Stimulated activated CD8-positive, alpha-beta memory T cell treated with anti-CD3 and anti-CD28 coated beads, Interleukin-7, amount 100 ng/mL, for 48 hours (primary cell): ENCODE measurements at regions not wholly inside any gene's neighbourhood (a gene's known extent, or its start where the extent isn't known, plus 50 kb on each side); places are given as distances from the start of the nearest gene placed in this dataset.
"Not testable (repeated sequence)": the region's sequence is repeated elsewhere in the genome, so short reads cannot be mapped to it uniquely, and the experiment has no call there.

ENCODE experiments used
- DNase-seq, 2 donors: peaks; one replicate each; pipeline ENCODE4 v3.0.0-alpha.2; 2020; ENCODE audit warnings: low read depth in 1 of 2; ENCODE audit errors: extremely low read depth in 1 of 2

GRCh38 chr1:116850436-116850835, 59.3 kb upstream of the PTGFRN start:
- DNase-seq: no peak

DNA sequence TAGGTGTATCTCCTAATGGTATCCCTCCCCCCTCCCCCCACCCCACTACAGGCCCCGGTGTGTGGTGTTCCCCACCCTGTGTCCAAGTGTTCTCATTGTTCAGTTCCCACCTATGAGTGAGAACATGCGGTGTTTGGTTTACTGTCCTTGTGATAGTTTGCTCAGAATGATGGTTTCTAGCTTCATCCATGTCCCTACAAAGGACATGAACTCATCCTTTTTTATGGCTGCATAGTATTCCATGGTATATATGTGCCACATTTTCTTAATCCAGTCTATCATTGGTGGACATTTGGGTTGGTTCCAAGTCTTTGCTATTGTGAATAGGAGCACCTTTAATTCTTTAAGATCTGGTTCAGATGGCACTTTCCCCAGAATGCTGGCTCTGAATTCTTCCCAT, 58.5 kb upstream of the PTGFRN start:
- not testable (repeated sequence) for DNase-seq

DNA sequence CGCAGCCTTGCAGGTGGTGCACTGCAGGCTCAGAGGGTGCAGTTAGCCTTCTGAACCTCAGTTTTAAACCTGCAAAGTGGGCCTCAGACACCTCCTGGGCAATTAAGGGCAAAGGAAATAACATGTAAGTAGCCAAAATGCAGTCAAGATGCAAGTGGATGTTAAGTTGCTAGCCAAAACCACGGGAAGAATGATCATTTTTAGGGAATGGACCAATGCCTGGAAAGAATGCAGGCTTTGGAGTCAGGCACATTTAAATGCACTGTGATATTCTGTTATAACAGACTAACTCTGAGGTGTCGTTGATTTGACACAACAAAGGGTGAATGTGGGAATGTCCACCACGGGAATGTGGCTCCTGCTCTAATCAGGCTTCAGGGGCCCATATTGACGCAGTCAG, 57.9 kb upstream of the PTGFRN start:
- no peak for DNase-seq

DNA sequence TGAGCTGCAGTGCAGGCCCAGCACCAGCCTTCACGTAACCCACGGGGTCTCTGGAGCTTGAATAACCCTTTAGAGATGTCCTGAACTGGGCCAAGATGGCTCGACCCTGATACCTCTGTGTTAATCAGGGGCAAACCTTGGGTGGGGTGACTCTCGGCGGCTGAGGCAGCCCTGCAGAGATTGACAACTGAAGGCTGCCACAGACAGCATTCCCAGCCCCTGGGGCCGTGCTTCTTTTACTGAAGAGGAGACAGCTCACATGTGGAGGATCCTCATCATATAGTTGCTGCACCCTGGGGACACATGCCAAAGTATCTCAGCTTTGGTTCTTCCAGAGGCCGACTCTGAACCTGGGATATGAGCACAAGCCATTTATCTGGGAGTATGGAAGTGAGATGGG, 57.3 kb upstream of the PTGFRN start:
- DNase-seq: no peak

- no peak for DNase-seq
Observed at GRCh38 chr1:116852910-116853309, 56.8 kb upstream of the PTGFRN start.

DNA sequence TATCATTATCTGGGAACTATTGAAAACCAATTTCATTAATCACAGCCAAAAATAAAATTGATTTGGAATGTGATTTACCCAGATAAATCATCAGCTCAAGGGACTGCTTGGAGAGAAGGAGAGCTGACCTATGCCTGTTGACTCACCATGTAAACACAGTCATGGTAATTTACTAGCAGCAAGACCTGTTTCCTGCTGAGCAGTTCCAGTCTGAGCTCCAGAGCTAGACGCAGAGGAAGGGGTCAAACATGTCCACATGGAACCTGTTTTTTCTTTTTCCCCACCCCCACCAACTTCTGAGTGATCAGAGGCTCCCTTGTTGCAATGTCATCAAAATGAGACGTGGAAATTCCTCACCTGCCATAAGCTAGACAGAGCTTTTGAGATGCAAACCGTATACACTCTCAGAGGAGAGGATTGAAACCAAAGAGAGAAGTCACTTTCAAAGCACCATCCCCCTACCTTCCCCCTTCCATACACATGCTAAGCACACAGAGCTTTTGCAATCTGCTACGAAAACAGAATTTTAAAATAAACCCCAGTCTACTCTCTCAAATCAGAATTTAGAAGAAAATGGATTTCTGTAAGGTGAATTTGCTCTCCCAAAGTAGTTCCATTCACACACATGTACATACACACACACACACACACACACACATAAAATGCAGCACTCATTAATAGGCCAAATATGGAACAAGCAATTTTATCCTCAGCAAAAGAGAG, 55.9 kb upstream of the PTGFRN start:
- DNase-seq: no peak

GRCh38 chr1:116854403-116854690, 55.4 kb upstream of the PTGFRN start:
- no peak for DNase-seq

DNA sequence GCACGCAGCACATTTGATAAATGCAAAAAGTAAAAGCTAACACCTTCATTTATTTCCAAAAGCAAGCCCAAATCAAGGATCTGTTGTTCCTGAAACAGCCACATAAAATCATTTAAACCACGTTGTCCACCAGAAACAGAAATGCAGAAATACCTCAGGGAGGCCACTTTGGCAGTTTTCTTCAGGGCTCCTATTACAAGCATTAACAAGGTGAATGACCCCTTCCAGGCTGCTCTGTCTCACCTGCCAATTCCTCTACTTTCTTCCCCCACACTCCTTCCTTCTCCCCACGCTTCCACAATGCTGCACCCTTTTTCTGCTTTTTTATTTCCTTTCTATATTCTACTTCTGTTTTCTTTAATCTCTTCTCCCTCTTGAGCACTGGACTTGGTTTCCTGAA, 55.0 kb upstream of the PTGFRN start:
- no peak for DNase-seq

DNA sequence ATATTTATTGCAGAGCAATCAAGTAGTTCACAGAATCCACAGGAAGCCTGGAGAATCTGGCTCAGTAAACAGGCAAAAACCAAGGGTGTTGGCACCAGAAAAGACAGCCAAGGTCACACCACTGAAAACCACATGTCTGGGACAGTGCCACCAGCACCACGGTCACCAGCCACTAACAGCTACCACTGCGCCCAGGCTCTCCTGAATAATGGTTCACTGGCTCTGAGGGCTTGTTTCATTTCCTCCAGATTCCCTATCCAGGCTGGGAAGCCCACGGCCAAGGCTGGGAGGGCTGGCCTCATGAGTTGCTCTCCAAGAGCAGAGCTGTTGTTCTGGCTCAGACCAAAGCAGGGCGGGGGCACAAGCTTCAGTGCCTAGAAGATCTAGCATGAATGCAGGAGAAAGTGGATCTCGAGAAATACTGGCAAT, 54.5 kb upstream of the PTGFRN start:
- no peak for DNase-seq

- no peak for DNase-seq
Observed at GRCh38 chr1:116855773-116856201, 53.9 kb upstream of the PTGFRN start.

DNA sequence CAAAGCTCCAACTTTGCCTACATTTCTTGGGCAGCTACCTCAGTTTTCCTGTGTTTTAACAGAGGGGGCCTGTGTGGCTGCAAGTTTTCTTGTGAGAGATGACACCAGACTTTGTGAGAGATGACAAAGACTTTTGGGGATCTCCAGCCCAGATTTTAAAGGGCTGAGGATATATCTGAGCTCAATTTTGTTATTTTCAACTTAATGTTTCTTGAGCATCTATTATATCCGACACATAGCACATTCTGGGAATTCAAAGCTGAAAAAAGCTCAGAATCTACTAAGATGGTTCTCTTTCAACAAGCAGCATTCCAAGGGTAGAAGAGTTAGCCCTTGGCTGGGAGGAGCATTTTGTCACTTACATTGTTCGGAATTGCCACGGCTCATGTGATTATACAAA, 53.4 kb upstream of the PTGFRN start:
- DNase-seq: no peak

- DNase-seq: no peak
Observed at GRCh38 chr1:116857092-116857491, 52.6 kb upstream of the PTGFRN start.
